ENCODE measurements at regions not wholly inside any gene's neighbourhood (a gene's known extent, or its start where the extent isn't known, plus 50 kb on each side); places are given as distances from the start of the nearest gene placed in this dataset.
"Not testable (repeated sequence)": the region's sequence is repeated elsewhere in the genome, so short reads cannot be mapped to it uniquely, and the experiment has no call there.

DNA sequence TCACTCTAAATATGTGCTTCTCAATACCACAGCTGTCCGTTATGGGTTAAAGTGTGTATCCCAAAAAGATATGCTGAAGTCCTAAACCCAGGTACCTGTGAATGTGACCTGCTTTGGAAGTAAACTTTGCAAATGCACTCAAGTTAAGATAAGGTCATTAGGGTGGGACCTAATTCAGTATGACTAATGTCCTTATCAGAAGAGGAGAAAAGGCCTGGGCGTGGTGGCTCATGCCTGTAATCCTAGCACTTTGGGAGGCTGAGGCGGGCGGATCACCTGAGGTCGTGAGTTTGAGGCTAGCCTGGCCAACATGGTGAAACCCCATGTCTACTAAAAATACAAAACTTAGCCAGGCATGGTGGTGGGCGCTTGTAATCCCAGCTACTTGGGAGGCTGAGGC is 452.1 kb downstream of the EPM2A start:
- TF ChIP-seq CTCF, POLR2A, POLR2AphosphoS5 (IDR thresholded peaks at IDR 0.05): not testable (repeated sequence)

Data from suprapubic skin (tissue), 4 donors.